ENCODE measurements at regions not wholly inside any gene's neighbourhood (a gene's known extent, or its start where the extent isn't known, plus 50 kb on each side); places are given as distances from the start of the nearest gene placed in this dataset.

- TF ChIP-seq ZNF70 (CRISPR knock-in tag; IDR thresholded peaks at IDR 0.05): no peak
- TF ChIP-seq ZFP30 (CRISPR knock-in tag; IDR thresholded peaks at IDR 0.05): no peak
- TF ChIP-seq ISL1 (CRISPR knock-in tag; IDR thresholded peaks at IDR 0.05): no peak
- TF ChIP-seq TSHZ2 (CRISPR knock-in tag; IDR thresholded peaks at IDR 0.05): no peak
- TF ChIP-seq PATZ1 (CRISPR knock-in tag; IDR thresholded peaks at IDR 0.05; ENCODE audit: borderline replicate concordance): no peak
- no peak for TF ChIP-seq SNAI2 (CRISPR knock-in tag; IDR thresholded peaks at IDR 0.05)
- no peak for TF ChIP-seq ZNF565 (CRISPR knock-in tag; conservative IDR thresholded peaks at IDR 0.05; ENCODE audit: low read depth)
- TF ChIP-seq OSR1 (CRISPR knock-in tag; IDR thresholded peaks at IDR 0.05): no peak
- TF ChIP-seq CREB5 (CRISPR knock-in tag; IDR thresholded peaks at IDR 0.05; ENCODE audit: low read depth): no peak
- TF ChIP-seq ZNF8 (CRISPR knock-in tag; IDR thresholded peaks at IDR 0.05): no peak
- no peak for TF ChIP-seq TOX (CRISPR knock-in tag; IDR thresholded peaks at IDR 0.05; ENCODE audit: borderline replicate concordance)
- TF ChIP-seq ZC3H10 (CRISPR knock-in tag; IDR thresholded peaks at IDR 0.05): no peak
- TF ChIP-seq ZFP3 (CRISPR knock-in tag; IDR thresholded peaks at IDR 0.05): no peak
Measured at GRCh38 chr2:175568109-175568730, 386.7 kb upstream of the ATP5MC3 start.
